Hematopoietic multipotent progenitor cell treated with erythropoietin and hydrocortisone succinate and interleukin-3 and kit ligand, for 15 days (in vitro differentiated cells): ENCODE measurements at regions not wholly inside any gene's neighbourhood (a gene's known extent, or its start where the extent isn't known, plus 50 kb on each side); places are given as distances from the start of the nearest gene placed in this dataset.
"Not testable (repeated sequence)": the region's sequence is repeated elsewhere in the genome, so short reads cannot be mapped to it uniquely, and the experiment has no call there.

Experiments
- DNase-seq: peaks from one replicate; pipeline ENCODE4 v3.0.0-alpha.2; 2015; ENCODE audit warnings: low spot score

GRCh38 chr12:46945591-46945990 lies 119.8 kb upstream of the SLC38A4 start:
- DNase-seq = no peak

GRCh38 chr12:46946137-46946536 lies 120.3 kb upstream of the SLC38A4 start:
- DNase-seq = no peak

GRCh38 chr12:46948936-46949545 lies 123.2 kb upstream of the SLC38A4 start:
- DNase-seq = no peak

GRCh38 chr12:46950094-46950493 lies 124.3 kb upstream of the SLC38A4 start:
- DNase-seq = no peak

GRCh38 chr12:46952880-46953483 lies 126.4 kb upstream of the PCED1B start:
- no peak for DNase-seq

- no peak for DNase-seq
Measured at GRCh38 chr12:46956451-46957035, 122.9 kb upstream of the PCED1B start.

GRCh38 chr12:46958053-46958452 lies 121.4 kb upstream of the PCED1B start:
- DNase-seq = no peak

GRCh38 chr12:46958599-46959290 lies 120.7 kb upstream of the PCED1B start:
- no peak for DNase-seq

- DNase-seq = no peak
Measured at GRCh38 chr12:46959502-46959901, 119.9 kb upstream of the PCED1B start.

- DNase-seq = no peak
Measured at GRCh38 chr12:46960681-46961080, 118.7 kb upstream of the PCED1B start.

GRCh38 chr12:46963191-46963590 lies 116.2 kb upstream of the PCED1B start:
- DNase-seq = no peak

GRCh38 chr12:46963977-46964971 lies 115.1 kb upstream of the PCED1B start:
- DNase-seq = no peak

GRCh38 chr12:46965137-46965536 lies 114.3 kb upstream of the PCED1B start:
- DNase-seq = no peak

GRCh38 chr12:46965880-46966279 lies 113.5 kb upstream of the PCED1B start:
- DNase-seq = no peak

GRCh38 chr12:46970636-46971035 lies 108.8 kb upstream of the PCED1B start:
- DNase-seq = no peak

GRCh38 chr12:46973937-46974336 lies 105.5 kb upstream of the PCED1B start:
- DNase-seq = not testable (repeated sequence)

- DNase-seq = no peak
Measured at GRCh38 chr12:46977871-46978375, 101.5 kb upstream of the PCED1B start.

- DNase-seq = no peak
Measured at GRCh38 chr12:46981622-46982021, 97.8 kb upstream of the PCED1B start.

GRCh38 chr12:46982629-46983392 lies 96.6 kb upstream of the PCED1B start:
- no peak for DNase-seq

GRCh38 chr12:46983393-46983793 lies 96.0 kb upstream of the PCED1B start:
- DNase-seq = no peak
